ENCODE measurements at regions not wholly inside any gene's neighbourhood (a gene's known extent, or its start where the extent isn't known, plus 50 kb on each side); places are given as distances from the start of the nearest gene placed in this dataset.
"Not testable (repeated sequence)": the region's sequence is repeated elsewhere in the genome, so short reads cannot be mapped to it uniquely, and the experiment has no call there.

- DNase-seq, result no peak
These were observed 328.3 kb downstream of the TMEM167A start for GRCh38 chr5:82748688-82749460.

DNA sequence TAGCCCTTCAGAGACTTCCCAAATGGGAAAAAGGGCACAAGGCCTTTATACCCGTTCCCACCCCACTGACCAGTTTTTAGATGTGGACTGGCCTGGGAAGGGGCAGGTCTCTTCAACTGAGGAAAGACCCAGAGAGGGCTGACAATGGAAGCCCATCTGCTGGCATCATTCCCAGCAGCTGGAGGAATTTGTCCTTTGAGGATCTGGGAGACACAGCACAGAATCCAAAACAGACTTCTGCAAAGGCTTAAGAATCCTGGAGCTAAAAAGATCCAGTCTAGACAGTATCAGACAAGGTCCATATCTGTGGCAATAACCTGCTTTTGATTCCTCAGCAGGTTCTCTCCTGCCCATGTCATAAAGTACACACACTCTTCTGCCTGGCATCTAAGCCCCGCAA lies 329.2 kb downstream of the TMEM167A start:
- DNase-seq, result no peak

GRCh38 chr5:82745016-82745415 lies 332.2 kb downstream of the TMEM167A start:
- no peak for DNase-seq

DNA sequence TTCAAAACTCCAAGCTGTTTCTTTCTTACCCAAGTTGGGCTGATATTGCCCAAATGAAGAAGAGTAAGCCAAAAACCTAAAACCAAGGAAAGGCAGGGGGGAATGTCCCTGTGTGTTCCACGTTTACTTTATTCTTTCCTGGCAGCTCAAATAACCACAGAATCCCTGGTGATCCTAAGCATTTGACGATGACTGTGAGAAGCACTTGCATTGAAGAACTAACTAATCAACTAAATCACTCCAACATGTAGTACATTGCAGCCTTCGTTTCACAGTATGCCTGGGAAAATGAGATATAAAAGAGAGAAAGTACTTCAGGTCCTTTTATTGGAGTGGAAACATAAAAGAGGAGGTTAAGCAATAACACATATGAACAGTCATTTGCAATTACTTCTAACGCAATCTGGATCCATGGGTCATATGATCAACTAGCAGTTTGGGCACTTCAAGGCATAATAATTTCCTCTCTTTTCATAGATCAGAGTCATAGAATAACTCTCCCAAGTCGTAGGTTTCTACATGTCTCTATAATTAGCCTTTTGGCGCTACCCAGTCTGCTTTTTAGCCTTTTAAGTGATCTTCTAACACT lies 338.4 kb downstream of the TMEM167A start:
- DNase-seq, result no peak

DNA sequence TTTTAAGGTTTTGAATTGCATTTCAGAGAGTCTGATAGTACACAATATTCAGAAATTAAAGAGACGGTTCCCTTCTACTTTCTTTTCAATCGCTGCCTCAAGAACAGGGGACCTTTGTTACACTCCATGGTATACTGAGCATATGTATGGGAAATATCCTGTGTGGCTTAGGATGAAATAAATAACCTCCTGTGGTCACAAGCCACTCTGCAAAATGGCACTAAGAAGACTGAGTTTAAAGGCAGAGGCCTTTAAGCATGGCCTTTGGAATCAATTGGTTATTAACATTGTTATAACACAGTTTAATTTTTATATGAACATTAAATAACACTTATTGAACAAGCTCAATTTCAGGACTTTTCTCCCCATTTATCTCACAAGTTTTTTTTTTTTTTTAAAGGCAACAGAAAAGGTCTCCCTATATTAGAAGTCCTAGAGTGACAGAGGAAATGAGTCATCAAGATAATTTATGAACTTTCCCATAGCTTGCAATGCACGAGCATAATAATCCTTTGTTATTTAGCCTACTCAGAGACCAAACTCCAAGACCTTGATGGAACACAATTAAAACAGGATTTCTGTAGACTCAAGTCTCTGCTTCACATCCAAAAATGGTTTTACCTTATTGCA lies 341.9 kb downstream of the TMEM167A start:
- DNase-seq, result no peak

DNA sequence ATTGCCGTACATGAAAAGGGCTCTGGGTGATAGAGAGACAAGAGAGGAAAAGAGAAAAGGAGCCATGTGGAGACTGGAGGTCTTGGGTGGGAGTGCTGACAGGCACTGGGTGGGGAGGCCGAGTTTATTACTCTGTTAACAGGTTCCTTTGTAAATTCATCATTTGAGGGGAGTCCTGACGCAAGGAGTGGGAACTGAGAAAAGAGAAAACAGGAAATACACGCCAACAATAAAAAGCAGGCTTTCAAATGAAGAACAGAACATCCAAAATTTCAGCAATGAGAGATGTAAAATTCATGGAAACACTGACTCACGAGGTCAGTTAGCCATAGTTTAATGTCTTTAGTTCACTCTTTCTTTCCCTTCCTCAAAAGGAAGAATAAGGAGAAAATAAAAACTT lies 342.8 kb downstream of the TMEM167A start:
- DNase-seq, result no peak

DNA sequence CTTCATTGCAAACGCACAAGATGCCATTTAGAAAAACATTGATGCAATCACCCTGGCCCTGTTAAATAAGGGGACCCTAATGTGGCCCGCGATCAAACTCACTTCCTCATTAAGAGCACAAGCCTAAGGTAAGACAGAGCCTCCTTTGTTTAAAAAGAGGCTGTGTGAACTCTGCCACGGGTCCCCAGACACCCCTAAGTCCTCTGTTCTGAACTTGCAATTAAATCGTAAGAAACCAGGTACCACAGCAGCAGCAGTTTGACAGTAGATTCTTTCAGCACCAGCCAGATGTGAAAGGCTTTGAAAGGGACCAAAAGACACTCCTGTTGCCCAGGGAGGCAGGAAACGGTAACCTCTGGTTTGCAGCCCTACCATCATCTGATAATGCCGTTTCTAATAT lies 346.3 kb downstream of the TMEM167A start:
- DNase-seq, result no peak

GRCh38 chr5:82728926-82729702 lies 348.1 kb downstream of the TMEM167A start:
- DNase-seq, result no peak

GRCh38 chr5:82723168-82723567 lies 354.0 kb downstream of the TMEM167A start:
- no peak for DNase-seq

DNA sequence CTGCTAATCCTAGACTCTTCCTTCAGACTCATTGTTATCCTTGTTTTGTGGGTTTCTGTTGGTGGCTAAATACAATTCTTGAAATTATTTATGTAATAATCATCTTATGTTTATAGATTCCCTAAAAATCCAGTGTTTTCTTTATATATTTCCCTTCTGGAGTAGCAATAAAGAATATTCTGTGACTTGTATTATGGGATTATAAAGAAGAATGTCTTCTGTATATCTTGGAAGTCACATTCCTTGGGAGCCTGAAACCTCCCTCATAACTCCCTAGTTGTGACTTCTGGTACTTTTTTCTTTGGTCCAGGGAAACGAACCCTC lies 356.1 kb downstream of the TMEM167A start:
- no peak for DNase-seq

GRCh38 chr5:82720213-82721086 lies 356.7 kb downstream of the TMEM167A start:
- DNase-seq, result no peak

DNA sequence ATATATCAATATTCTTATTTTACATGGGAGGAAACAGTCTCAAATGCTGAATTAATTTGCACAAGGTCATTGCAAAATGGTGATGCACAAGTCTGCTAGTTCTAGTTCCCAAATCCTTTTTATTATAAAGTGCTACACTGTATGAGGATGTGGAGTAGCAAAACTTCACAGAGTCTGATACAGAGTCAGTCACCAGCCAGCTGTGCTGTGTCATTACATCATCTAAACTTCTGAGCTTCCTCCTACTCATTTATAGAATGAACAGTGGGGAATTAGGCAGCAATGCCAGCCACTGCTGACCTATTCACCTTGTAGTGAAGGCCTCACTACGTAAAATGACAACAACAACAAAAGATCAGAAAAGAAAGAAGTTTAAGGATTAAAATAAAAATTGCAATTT lies 357.8 kb downstream of the TMEM167A start:
- DNase-seq, result no peak

GRCh38 chr5:82717738-82718137 lies 359.5 kb downstream of the TMEM167A start:
- no peak for DNase-seq

DNA sequence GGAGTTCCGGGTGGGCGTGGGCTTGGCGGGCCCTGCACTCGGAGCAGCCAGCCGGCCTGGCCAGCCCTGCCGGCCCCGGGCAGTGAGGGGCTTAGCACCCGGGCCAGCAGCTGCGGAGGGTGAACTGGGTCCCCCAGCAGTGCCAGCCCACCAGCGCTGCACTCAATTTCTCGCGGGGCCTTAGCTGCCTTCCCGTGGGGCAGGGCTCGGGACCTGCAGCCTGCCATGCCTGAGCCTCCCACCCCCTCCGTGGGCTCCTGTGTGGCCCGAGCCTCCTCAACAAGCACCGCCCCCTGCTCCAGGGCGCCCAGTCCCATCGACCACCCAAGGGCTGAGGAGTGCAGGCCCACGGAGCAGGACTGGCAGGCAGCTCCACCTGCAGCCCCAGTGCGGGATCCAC lies 362.5 kb downstream of the TMEM167A start:
- DNase-seq, result not testable (repeated sequence)

DNA sequence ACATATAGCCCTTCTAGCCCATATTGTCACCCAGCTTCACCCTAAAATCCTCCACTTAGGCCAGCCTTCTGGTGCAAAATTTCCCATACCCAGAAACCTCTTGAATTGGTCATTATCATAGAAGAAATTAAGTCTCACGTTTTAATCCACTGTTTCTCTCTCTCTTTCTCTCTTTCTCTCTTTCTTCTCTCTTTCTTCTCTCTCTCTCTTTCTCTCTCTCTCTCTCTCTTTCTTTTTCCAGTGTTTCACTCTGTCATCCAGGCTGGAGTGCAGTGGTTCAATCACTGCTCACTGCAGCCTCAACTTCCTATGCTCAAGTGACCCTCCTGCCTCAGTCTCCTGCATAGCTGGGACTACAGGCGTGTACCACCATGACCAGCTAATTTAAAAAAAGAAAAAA lies 363.4 kb downstream of the TMEM167A start:
- no peak for DNase-seq

DNA sequence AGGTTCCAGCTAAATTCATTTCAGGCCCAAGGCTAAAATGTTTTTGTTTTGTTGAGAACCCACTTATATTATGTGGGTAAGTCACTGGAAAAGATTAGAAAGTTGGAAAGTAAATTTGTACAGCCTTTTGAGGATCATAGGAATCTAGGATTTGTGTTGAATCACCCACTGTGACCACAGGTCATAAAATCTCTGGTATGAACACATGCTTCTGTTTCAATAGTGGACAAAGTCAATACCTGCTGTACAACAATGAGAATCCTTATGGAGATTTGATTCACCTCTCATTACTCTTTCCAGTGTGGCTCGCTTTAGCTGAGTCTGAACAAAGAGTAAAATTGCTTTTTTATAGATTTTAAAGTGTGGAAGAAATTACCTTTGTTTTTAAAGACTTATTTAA lies 369.5 kb downstream of the TMEM167A start:
- no peak for DNase-seq

- no peak for DNase-seq
These were observed 372.8 kb downstream of the TMEM167A start for GRCh38 chr5:82704381-82704780.

- no peak for DNase-seq
These were observed 375.1 kb downstream of the TMEM167A start for GRCh38 chr5:82702046-82702445.

- no peak for DNase-seq
These were observed 377.5 kb downstream of the TMEM167A start for GRCh38 chr5:82699737-82700136.

GRCh38 chr5:82698026-82698425 lies 379.2 kb downstream of the TMEM167A start:
- no peak for DNase-seq

DNA sequence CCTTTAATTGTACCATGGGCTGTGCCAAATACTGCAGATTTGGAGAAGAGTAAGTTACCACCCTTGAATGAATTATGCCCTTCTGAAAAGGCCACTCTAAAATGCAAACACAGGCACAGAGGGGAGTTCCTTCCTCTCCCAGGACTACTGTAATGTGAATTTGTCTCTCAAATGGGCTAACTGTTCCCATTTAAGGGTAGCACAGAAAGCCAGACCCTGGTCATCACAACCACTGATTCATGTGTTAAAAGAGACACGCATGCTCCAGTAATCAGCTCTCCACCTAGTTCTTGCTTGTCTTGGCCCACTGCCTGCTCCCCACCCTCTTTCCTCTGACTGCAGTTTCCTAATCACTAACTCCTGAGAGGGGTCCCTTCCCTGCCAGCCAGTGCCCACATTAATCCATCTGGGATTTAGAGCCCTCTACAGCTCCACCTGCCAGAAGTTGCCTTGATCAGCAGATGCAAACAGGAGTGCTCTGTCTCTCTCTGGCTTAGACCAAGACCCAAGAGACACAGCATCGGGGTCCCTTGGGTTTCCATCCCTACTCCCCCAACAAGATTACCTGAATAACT lies 382.4 kb downstream of the TMEM167A start:
- no peak for DNase-seq

DNA sequence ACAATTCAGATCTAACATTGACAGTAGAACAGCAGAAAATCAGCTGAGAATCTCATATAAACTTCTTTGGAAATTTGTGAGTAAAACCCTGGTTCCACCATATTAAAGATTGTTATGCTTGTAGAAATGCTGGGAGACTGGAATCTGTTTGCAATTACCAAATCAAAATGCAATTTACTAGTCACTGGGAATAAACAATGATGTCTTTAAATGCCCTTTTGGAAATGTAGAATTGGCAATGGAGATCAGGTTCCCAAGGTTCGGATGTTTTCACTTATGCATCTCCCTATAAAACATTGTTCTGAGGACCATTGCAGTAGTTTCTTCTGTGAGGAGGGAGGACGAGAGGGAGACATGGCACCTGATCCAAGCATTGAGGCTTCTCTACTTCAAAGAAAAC lies 384.4 kb downstream of the TMEM167A start:
- DNase-seq, result no peak

All from activated CD4-positive, CD25-positive, alpha-beta regulatory T cell (primary cell).